NCI-H1930 (cell line): ENCODE measurements at regions not wholly inside any gene's neighbourhood (a gene's known extent, or its start where the extent isn't known, plus 50 kb on each side); places are given as distances from the start of the nearest gene placed in this dataset.

Experiments used
- DNase-seq, 2 experiments: peaks; one replicate each; lab custom pipeline; 2025; lab: John Stamatoyannopoulos, UW

- no peak for DNase-seq
These were observed 165.6 kb upstream of the OGFRL1 start for GRCh38 chr6:71123051-71123450.

DNA sequence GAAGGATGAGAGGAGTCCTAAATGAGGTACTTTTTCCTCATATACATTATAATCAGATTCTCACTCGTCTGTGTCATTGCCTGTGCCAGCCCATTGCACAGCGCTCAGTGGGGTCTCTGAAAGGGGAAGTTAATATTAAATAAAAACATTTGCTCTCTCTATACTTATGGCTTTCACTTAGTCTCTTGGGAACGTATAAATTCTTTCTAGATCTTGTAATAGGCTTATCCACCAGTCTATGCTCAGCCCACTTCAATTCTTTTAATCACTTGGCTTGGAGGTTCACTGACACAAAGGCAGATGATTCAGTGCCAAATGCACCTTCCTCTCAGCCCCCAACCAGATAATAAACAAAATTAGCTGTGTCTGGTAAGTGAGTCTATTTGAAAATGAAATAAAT, 164.3 kb upstream of the OGFRL1 start:
- no peak for DNase-seq

GRCh38 chr6:71125216-71125615, 163.4 kb upstream of the OGFRL1 start:
- no peak for DNase-seq

GRCh38 chr6:71126506-71126905, 162.1 kb upstream of the OGFRL1 start:
- DNase-seq = peak; percentile 51 to 68

DNA sequence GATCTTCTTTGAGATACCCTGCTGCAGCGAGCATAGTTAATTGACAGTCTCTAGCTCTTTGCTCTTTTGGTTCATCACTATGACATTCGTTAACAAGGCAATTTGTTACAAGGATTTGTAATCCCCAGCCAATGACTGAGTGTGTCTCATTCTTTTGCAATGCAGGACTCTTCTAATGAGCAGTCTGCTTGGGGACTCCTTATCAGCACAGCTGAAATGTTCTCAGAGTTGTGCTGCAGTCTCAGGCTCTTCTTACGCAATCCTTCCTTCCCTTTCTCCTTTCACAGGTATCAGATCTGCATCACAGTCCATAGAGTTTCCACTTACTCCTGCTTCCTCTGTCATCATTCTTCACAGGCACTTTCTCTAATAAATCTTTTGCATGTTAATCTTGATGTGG, 161.2 kb upstream of the OGFRL1 start:
- DNase-seq = no peak

DNA sequence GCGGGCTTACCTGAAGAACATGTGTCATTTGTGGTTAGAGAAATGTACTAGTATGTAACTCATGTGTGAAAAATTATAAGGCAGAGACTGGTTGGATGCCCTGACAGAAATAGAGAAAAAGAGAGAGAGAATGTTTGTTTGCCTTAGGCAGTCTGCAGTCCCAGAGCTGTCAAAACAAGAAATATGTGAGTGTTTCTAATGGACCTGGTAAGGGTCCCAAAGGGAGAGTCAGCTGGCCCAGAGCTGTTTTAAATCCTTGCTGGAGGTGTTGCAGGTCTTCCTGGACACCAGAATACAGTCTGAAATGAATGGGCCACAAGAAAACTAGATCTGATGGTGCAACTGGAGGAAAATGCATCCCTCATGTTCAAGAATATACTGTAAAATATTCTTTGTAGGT, 158.3 kb upstream of the OGFRL1 start:
- no peak for DNase-seq

GRCh38 chr6:71134929-71135642, 153.5 kb upstream of the OGFRL1 start:
- DNase-seq = no peak

- no peak for DNase-seq
These were observed 150.6 kb upstream of the OGFRL1 start for GRCh38 chr6:71137973-71138372.

GRCh38 chr6:71138376-71138775, 150.2 kb upstream of the OGFRL1 start:
- no peak for DNase-seq

DNA sequence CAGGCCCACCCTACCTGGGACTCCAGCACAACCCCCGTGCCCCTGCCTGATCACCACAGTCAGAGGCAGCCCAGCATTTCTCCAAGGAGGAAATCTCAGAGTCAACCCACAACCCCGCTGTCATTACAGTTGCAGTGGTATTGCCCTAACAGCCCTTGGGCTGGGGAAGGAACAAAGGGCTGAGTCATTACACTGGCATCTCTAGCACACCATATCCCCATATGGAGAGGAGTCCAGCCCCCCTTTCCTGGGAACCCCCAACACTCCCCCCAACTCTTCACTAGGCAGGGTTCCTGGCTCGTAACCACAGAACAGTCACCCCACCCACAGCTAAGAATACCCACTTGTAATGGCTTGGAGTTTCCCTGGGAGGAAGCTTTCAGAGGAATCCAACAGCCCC, 149.4 kb upstream of the OGFRL1 start:
- DNase-seq = no peak

DNA sequence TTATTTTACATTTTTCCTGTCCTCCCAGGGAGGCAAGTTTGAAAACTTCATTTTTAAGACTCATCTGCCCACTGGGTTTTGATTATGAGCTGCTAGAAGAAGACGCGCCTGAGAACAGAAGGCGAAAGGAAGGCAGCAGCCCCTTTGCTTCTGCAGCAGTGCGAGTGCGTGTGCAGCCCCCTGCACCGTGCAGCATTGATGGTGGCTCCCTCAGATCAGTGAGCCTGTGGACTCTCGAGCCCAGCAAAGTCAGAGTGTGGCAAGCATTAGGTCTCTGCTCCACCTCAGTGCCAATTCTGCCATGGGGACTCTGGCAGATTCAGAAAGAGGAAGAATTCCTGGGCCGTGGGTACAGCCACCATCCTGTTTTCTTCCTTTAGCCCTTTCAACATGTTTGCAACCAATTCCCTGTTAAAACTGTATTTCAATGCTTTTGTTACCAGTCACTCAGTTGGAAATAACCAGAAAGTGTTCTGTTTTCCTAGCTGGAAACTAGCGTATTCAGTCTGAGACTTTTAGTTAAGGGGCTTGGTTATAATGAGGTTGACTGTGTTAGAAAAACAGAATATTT, 134.8 kb upstream of the OGFRL1 start:
- DNase-seq = no peak

GRCh38 chr6:71157345-71157744, 131.3 kb upstream of the OGFRL1 start:
- DNase-seq = no peak

GRCh38 chr6:71164890-71165289, 123.7 kb upstream of the OGFRL1 start:
- no peak for DNase-seq

DNA sequence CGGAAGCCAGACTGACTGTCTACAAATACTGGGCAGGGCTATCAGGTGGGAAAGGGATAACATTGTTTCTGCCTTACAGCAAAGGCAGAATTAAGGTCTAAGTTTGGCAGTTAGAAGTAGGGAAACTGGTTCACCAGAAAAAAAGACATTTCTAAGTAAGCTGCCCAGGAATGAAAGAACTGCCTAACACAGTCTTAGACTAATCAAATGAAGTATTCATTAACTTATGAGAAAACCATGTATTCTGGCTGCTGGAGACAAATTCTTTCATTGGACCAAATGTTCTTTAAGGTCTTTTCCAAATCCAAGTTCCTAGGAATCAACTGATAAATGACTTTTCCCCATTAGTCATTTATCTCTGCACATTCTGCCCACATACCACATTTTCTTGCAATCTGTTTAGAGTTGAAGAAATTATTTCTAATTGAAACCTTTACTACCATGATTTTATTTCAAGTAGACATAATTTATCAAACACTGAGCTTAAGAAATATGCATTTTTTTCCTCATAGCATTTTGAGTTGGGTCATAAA, 120.3 kb upstream of the OGFRL1 start:
- no peak for DNase-seq

DNA sequence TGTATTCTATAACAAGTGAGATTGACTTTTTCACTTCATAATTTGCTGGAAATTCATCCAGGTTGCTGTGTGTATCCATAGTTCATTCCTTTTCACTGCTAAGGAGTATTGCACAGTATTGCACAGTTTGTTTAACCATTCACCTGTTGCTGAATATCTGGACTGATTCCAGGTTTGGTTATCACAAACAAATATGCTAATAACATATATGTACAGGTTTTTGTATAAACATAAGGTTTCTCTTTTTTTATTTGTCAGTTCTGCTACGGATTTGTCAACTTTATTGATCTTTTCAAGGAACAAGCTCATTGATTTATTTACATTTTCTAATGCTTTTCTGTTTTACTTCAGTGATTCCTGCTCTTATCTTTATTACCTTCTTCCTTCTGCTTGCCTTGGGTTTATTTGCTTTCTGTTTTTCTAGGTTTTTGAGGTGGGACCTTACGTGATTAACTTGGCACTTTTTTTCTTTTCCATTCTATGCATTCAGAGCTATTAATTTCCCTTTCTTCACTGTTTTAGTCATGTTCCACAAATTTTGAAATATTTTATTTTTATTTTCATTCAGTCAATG, 117.0 kb upstream of the OGFRL1 start:
- no peak for DNase-seq

DNA sequence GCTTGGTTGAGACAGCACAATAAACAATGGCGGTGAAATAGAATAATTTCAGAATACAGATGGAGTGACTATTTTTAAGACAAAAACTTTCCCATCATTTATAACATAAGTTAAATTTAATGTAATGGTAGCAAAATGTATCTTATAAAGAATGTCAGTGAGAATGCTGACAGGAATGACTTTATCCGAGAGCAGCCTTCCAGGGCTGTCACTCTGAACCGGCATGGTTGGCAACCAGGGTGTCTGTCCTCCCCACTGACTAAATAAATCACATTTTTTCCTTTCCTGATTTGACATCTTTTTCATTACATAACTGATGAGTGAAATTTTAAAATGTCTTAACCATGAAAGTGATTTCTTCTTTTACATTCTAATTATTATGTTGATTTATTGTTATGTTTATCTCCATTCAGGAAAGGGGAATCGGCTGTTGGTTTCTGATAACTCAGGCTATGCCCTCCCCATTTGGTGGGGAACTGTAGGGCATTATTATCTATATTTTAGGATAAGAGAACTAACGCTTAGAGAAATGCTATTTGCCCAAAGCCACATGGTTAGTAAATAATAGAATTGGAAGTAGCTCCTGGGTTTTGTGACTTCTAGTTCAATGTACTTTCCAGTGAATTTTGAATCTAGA, 109.2 kb upstream of the OGFRL1 start:
- no peak for DNase-seq

GRCh38 chr6:71181565-71181964, 107.0 kb upstream of the OGFRL1 start:
- DNase-seq = no peak

GRCh38 chr6:71187141-71187540, 101.5 kb upstream of the OGFRL1 start:
- DNase-seq = no peak

GRCh38 chr6:71190809-71191208, 97.8 kb upstream of the OGFRL1 start:
- DNase-seq = no peak

DNA sequence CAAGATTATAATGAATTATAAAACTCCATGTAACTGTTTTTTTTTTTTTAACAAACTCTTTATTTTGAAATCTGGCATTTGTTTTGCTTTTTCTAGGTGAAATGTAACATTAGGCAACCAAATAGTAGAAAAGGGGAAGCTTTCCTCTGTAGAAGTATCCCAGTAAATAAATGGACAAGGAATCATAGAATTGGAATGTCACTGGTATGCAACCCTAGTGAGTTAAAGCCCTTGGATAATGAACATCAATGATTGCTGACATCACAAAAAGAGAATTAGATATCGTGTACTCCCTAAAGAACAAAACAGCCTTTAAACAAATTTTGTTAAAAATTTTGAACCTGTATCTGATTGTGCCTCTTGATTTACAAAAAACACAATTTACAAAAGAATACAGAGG, 93.9 kb upstream of the OGFRL1 start:
- DNase-seq = no peak

DNA sequence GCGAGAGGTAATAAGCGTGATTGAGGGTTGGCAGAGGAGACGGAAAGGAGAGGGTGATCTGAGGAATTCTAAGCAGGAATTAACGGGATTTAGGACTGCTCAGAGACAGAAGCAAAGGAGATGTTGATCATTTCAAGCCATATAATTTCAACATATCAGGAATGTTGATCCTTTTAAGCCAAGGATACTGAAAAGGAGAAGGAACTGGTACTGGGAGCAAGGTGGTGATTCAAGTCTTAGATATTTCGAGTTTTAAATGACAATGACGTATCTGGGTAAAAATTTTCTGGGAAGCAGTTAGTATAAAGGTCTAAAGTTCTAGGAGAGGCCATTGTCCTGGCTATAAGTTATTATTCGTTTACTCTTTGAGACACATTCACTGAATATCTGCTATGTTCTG, 91.3 kb upstream of the OGFRL1 start:
- DNase-seq = no peak

- DNase-seq = no peak
These were observed 90.8 kb upstream of the OGFRL1 start for GRCh38 chr6:71197780-71198179.

DNA sequence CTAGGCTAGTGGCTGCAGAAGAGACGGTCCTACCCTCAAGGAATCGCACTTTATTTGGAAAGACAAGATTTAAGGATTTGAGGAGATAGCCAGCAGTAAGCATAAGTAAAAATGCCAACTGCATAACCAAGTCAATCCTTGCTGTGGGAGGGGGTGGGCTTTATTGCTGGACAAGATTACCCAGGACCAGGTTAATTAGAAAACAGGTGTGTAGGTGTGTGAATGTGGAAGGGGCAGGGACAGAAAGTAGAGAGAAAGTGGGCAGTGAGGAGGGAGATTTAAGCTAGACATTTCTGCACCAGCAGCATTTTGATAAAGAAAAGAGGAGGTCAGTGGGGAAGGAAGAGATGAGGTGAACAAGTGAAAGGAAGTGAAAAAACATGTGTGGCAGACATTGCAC, 89.7 kb upstream of the OGFRL1 start:
- no peak for DNase-seq
